Pancreas (tissue), 10 donors: ENCODE measurements at regions not wholly inside any gene's neighbourhood (a gene's known extent, or its start where the extent isn't known, plus 50 kb on each side); places are given as distances from the start of the nearest gene placed in this dataset.

Experiments used
- ATAC-seq, 4 donors: fragments of 200-7000 bp; cut with Tn5 transposase; one replicate each; pipeline versions ENCODE4 v1.8.0 to v1.9.1; 2020; ENCODE audit warnings: mild to moderate bottlenecking in 4 of 4, moderate library complexity in 4 of 4
- DNase-seq, 6 donors: peaks; one replicate each; pipeline ENCODE4 v3.0.0-alpha.2; 2020
- FAIRE-seq: peaks from 2 replicates; lab custom pipeline; 2012; peaks lifted over from hg19 to GRCh38; lab: Jason Lieb, UNC
- H3K27ac ChIP-seq, 4 donors: fragments of 200-600 bp; sonication (generic); 1 replicate in 3 of 4; 2 replicates in 1 of 4; pipeline versions ENCODE4 v1.5.0 to v1.8.0; 2020
- H3K27me3 ChIP-seq, 4 donors: fragments of 200-600 bp; one replicate each; pipeline ENCODE4 v1.8.0; 2021
- H3K36me3 ChIP-seq, 3 donors: fragments of 200-600 bp; sonication (generic) in 1 of 3; one replicate each; pipeline versions ENCODE4 v1.5.0 to v1.8.0; 2020 to 2021
- H3K4me1 ChIP-seq, 3 donors: fragments of 200-600 bp; one replicate each; pipeline ENCODE4 v1.8.0; 2021
- H3K4me3 ChIP-seq, 4 donors: fragments of 200-600 bp; sonication (generic) in 2 of 4; one replicate each; pipeline versions ENCODE4 v1.5.0 to v1.8.0; 2020 to 2021
- H3K9me3 ChIP-seq, 4 donors: fragments of 200-600 bp; one replicate each; pipeline ENCODE4 v1.8.0; 2021
- CTCF ChIP-seq, 4 donors: fragments of 200-600 bp; sonication (generic) in 3 of 4; IDR thresholded peaks; one replicate each; pipeline versions ENCODE4 v1.5.0 to v1.8.0; 2021; ENCODE audit warnings: antibody characterized with exemption in 4 of 4
- WGBS, 2 donors: extraction: QIAGEN DNeasy Blood & Tissue Kit; methylation state at CpG; one replicate each; pipeline ENCODE4 v1.1.7; 2013; 5-methylcytosine and 5-hydroxymethylcytosine counted together
- intact Hi-C, 3 donors: fragments of 100-400 bp; cut with DNase I; formaldehyde crosslinking; loops; one replicate each; pipeline versions ENCODE4 v1.11.1 to v1.14.2; 2022
- donor health status: healthy with polysubstance abuse.
- donor health status: DM: no; HTN: no; CAD: no; lungs with moderate emphysema.
- donor health status: DM: no; HTN: no; CAD: no.
- donor health status: control.
- donor health status: control.
- donor health status: Bipolar disorder and iron deficiency.
- donor health status: DM: yes; HTN: yes; CAD: no.
- donor health status: DM: no; HTN: no; CAD: no.
- donor health status: DM: no; HTN: no; CAD: no.
- donor health status: DM: yes; HTN: yes; CAD: no.

- Histone ChIP-seq H3K27ac (no peak overlapping the region), H3K27me3 (no peaks in the 10 kb centered on the region), H3K9me3 (no peaks in the 10 kb centered on the region), H3K4me3 (no peak overlapping the region), H3K36me3 (no peaks in the 10 kb centered on the region), H3K4me1 (no peaks in the 10 kb centered on the region)
- intact Hi-C loops, result no loop called here
- DNase-seq (no peak), FAIRE-seq (no peak), ATAC-seq (no peak)
- 79 to 86% methylated on average over 10 of the region's 10 CpGs for WGBS, 2 donors
- no peak for TF ChIP-seq CTCF (IDR thresholded peaks at IDR 0.05)
These were observed 353.1 kb downstream of the EIPR1 start for GRCh38 chr2:3024401-3024935.

- no peak overlapping the region for H3K4me3 ChIP-seq
- 71 to 81% methylated on average over 7 of the region's 7 CpGs for WGBS, 2 donors
- no peak for TF ChIP-seq CTCF (IDR thresholded peaks at IDR 0.05)
- H3K27ac ChIP-seq, result no peak overlapping the region
- no peaks in the 10 kb centered on the region for H3K4me1 ChIP-seq
- intact Hi-C loops, result no loop called here
- DNase-seq, result no peak
- no peaks in the 10 kb centered on the region for H3K36me3 ChIP-seq
- FAIRE-seq, result no peak
- H3K9me3 ChIP-seq, result no peaks in the 10 kb centered on the region
- H3K27me3 ChIP-seq, result no peaks in the 10 kb centered on the region
- ATAC-seq, result no peak
These were observed 354.1 kb downstream of the EIPR1 start for GRCh38 chr2:3023531-3023930.

GRCh38 chr2:3022841-3023372, 354.7 kb downstream of the EIPR1 start:
- no peaks in the 10 kb centered on the region for H3K4me1 ChIP-seq
- H3K9me3 ChIP-seq, result no peaks in the 10 kb centered on the region
- no peaks in the 10 kb centered on the region for H3K36me3 ChIP-seq
- no peaks in the 10 kb centered on the region for H3K27me3 ChIP-seq
- no peak overlapping the region for H3K4me3 ChIP-seq
- no peak for TF ChIP-seq CTCF (IDR thresholded peaks at IDR 0.05)
- intact Hi-C loops, result no loop called here
- H3K27ac ChIP-seq, result no peak overlapping the region
- ATAC-seq (no peak), DNase-seq (no peak), FAIRE-seq (no peak)
- WGBS, 2 donors, result 70 to 76% methylated on average over 9 of the region's 9 CpGs

- 77 to 82% methylated on average over 8 of the region's 8 CpGs for WGBS, 2 donors
- intact Hi-C loops, result no loop called here
- Histone ChIP-seq H3K4me3 (no peak overlapping the region), H3K9me3 (no peaks in the 10 kb centered on the region), H3K4me1 (no peaks in the 10 kb centered on the region), H3K27ac (no peak overlapping the region), H3K36me3 (no peaks in the 10 kb centered on the region), H3K27me3 (no peaks in the 10 kb centered on the region)
- no peak for DNase-seq
- ATAC-seq, result no peak
- no peak for FAIRE-seq
- no peak for TF ChIP-seq CTCF (IDR thresholded peaks at IDR 0.05)
These were observed 355.9 kb downstream of the EIPR1 start for GRCh38 chr2:3021720-3022119.

GRCh38 chr2:3010001-3010400, 367.6 kb downstream of the EIPR1 start:
- H3K27me3 ChIP-seq, result no peaks in the 10 kb centered on the region
- H3K4me3 ChIP-seq, result no peak overlapping the region
- TF ChIP-seq CTCF (IDR thresholded peaks at IDR 0.05), result no peak
- H3K4me1 ChIP-seq, result no peaks in the 10 kb centered on the region
- no peaks in the 10 kb centered on the region for H3K36me3 ChIP-seq
- no peaks in the 10 kb centered on the region for H3K9me3 ChIP-seq
- no peak for FAIRE-seq
- ATAC-seq, result no peak
- H3K27ac ChIP-seq, result no peak overlapping the region
- intact Hi-C loops, result no loop called here
- no peak for DNase-seq
- 58 to 66% methylated on average over 4 of the region's 4 CpGs for WGBS, 2 donors
